NCI-H446 (cell line): ENCODE measurements at regions not wholly inside any gene's neighbourhood (a gene's known extent, or its start where the extent isn't known, plus 50 kb on each side); places are given as distances from the start of the nearest gene placed in this dataset.
A peak's percentile ranks its signal among the peaks of the same experiment; 100 is the strongest.
"Not testable (repeated sequence)": the region's sequence is repeated elsewhere in the genome, so short reads cannot be mapped to it uniquely, and the experiment has no call there.

Experiments
- DNase-seq, 2 experiments: peaks; one replicate each; lab custom pipeline; 2025; lab: John Stamatoyannopoulos, UW

- no peak for DNase-seq
Observed at GRCh38 chr21:28699596-28700259, 292.9 kb downstream of the LTN1 start.

GRCh38 chr21:28699186-28699585, 293.5 kb downstream of the LTN1 start:
- no peak for DNase-seq

- DNase-seq, result no peak
Observed at GRCh38 chr21:28696844-28697410, 295.8 kb downstream of the LTN1 start.

- DNase-seq, result no peak
Observed at GRCh38 chr21:28693476-28693875, 299.2 kb downstream of the LTN1 start.

GRCh38 chr21:28690196-28690595, 302.5 kb downstream of the LTN1 start:
- DNase-seq, result no peak

- DNase-seq, result no peak
Observed at GRCh38 chr21:28688381-28688780, 304.3 kb downstream of the LTN1 start.

- no peak for DNase-seq
Observed at GRCh38 chr21:28687586-28687985, 305.1 kb downstream of the LTN1 start.

- no peak for DNase-seq
Observed at GRCh38 chr21:28683982-28684752, 308.5 kb downstream of the LTN1 start.

- DNase-seq, result not testable (repeated sequence)
Observed at GRCh38 chr21:28682884-28683283, 309.8 kb downstream of the LTN1 start.

GRCh38 chr21:28677096-28677495, 315.6 kb downstream of the LTN1 start:
- not testable (repeated sequence) for DNase-seq

GRCh38 chr21:28675331-28676041, 317.2 kb downstream of the LTN1 start:
- peak in 1 of 2 experiments; percentile 18 for DNase-seq

- no peak for DNase-seq
Observed at GRCh38 chr21:28674763-28675162, 317.9 kb downstream of the LTN1 start.

GRCh38 chr21:28671549-28672195, 321.0 kb downstream of the LTN1 start:
- DNase-seq, result no peak

GRCh38 chr21:28669971-28670653, 322.6 kb downstream of the LTN1 start:
- DNase-seq, result no peak

GRCh38 chr21:28669321-28669720, 323.4 kb downstream of the LTN1 start:
- DNase-seq, result no peak

GRCh38 chr21:28663754-28664153, 328.9 kb downstream of the LTN1 start:
- DNase-seq, result no peak

GRCh38 chr21:28663111-28663693, 329.5 kb downstream of the LTN1 start:
- no peak for DNase-seq

- DNase-seq, result no peak
Observed at GRCh38 chr21:28657566-28657965, 335.1 kb downstream of the LTN1 start.

- DNase-seq, result no peak
Observed at GRCh38 chr21:28655471-28655870, 337.2 kb downstream of the LTN1 start.

GRCh38 chr21:28654406-28654805, 338.3 kb downstream of the LTN1 start:
- DNase-seq, result no peak

- DNase-seq, result no peak
Observed at GRCh38 chr21:28644762-28645161, 347.9 kb downstream of the LTN1 start.
